ENCODE measurements at regions not wholly inside any gene's neighbourhood (a gene's known extent, or its start where the extent isn't known, plus 50 kb on each side); places are given as distances from the start of the nearest gene placed in this dataset.

DNA sequence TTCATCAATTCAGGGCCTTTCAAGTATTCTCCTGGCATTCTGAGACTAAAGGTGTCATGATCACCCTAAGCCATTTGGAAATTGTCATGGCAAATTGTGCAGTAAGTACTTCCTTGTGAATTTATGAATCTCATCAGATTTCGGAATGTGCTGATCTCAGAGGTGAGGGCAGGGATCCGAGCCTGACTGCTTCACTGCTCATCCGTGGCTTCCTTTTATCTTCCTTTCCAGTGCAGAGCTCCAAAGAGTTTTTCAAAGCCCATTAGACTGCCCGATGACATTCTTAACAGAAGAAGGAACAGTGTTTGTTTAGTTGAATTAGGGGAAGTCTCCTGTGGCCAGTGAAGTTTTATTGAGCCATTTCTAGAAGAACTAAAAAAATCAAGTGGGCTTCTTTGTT, 182.8 kb upstream of the GDNF start:
- H3K4me3 ChIP-seq (ENCODE audit: low read depth, low read length): no peak overlapping the region

GRCh38 chr5:38018016-38018415, 178.2 kb upstream of the GDNF start:
- TF ChIP-seq, protein P1, sequence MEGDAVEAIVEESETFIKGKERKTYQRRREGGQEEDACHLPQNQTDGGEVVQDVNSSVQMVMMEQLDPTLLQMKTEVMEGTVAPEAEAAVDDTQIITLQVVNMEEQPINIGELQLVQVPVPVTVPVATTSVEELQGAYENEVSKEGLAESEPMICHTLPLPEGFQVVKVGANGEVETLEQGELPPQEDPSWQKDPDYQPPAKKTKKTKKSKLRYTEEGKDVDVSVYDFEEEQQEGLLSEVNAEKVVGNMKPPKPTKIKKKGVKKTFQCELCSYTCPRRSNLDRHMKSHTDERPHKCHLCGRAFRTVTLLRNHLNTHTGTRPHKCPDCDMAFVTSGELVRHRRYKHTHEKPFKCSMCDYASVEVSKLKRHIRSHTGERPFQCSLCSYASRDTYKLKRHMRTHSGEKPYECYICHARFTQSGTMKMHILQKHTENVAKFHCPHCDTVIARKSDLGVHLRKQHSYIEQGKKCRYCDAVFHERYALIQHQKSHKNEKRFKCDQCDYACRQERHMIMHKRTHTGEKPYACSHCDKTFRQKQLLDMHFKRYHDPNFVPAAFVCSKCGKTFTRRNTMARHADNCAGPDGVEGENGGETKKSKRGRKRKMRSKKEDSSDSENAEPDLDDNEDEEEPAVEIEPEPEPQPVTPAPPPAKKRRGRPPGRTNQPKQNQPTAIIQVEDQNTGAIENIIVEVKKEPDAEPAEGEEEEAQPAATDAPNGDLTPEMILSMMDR (IDR thresholded peaks at IDR 0.05; ENCODE audit: low read depth, low read length): no peak
- H3K36me3 ChIP-seq: no peaks in the 10 kb centered on the region
- DNase-seq: no peak
- no peaks in the 10 kb centered on the region for H3K27me3 ChIP-seq
- no peak overlapping the region for H3K4me3 ChIP-seq (ENCODE audit: low read depth, low read length)
- no peaks in the 10 kb centered on the region for H3K9me3 ChIP-seq
- peaks cover 7% of the 10 kb centered on the region; the same call in 1 of the 2 replicates for H3K4me1 ChIP-seq

More for the DNA sequence above, 182.8 kb upstream of the GDNF start:
- Histone ChIP-seq H3K4me1 (no peaks in the 10 kb centered on the region), H3K36me3 (no peaks in the 10 kb centered on the region), H3K9me3 (no peaks in the 10 kb centered on the region), H3K27me3 (no peaks in the 10 kb centered on the region)
- TF ChIP-seq, protein P1 (IDR thresholded peaks at IDR 0.05; ENCODE audit: low read depth, low read length): no peak
- DNase-seq: no peak

DNA sequence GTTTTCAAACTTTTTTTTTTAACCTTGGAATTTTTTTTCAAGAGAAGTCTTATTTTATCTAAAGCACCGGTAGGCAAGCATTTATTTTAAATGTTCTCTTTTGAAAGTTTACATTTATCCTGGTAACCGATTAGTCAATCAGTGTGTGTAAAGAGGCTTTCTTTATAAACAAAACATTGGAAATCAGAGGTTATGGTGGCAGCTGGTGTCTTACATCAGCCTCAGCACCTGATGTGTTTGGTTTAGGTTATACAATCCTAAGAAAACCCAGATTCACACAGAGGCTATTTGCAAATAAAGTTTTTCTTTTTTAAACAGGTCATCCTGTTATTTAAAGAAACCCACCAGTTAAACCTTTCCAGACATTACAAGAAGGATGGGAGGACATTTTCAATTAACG, 173.3 kb upstream of the GDNF start:
- Histone ChIP-seq H3K36me3 (no peaks in the 10 kb centered on the region), H3K4me1 (peaks cover 40% of the 10 kb centered on the region), H3K9me3 (no peaks in the 10 kb centered on the region), H3K4me3 (ENCODE audit: low read depth, low read length) (no peak overlapping the region), H3K27me3 (no peaks in the 10 kb centered on the region)
- TF ChIP-seq, protein P1 (IDR thresholded peaks at IDR 0.05; ENCODE audit: low read depth, low read length): no peak
- DNase-seq: no peak

- TF ChIP-seq, protein P1 (IDR thresholded peaks at IDR 0.05; ENCODE audit: low read depth, low read length): no peak; the same call in 1 of the 2 replicates
- H3K4me3 ChIP-seq (ENCODE audit: low read depth, low read length): no peak overlapping the region
- H3K36me3 ChIP-seq: no peaks in the 10 kb centered on the region
- no peaks in the 10 kb centered on the region for H3K27me3 ChIP-seq
- H3K9me3 ChIP-seq: no peaks in the 10 kb centered on the region; the same call in 1 of the 2 replicates
- peak; percentile 39 for DNase-seq
- H3K4me1 ChIP-seq: peaks cover 40% of the 10 kb centered on the region
Observed at GRCh38 chr5:38011668-38012188, 171.9 kb upstream of the GDNF start.

GRCh38 chr5:38009749-38010358, 170.0 kb upstream of the GDNF start:
- peak; percentile 10 for DNase-seq
- TF ChIP-seq, protein P1 (IDR thresholded peaks at IDR 0.05; ENCODE audit: low read depth, low read length): no peak
- no peak overlapping the region for H3K4me3 ChIP-seq (ENCODE audit: low read depth, low read length)
- no peaks in the 10 kb centered on the region; the same call in 1 of the 2 replicates for H3K9me3 ChIP-seq
- H3K4me1 ChIP-seq: peaks cover 40% of the 10 kb centered on the region
- no peaks in the 10 kb centered on the region for H3K27me3 ChIP-seq
- H3K36me3 ChIP-seq: no peaks in the 10 kb centered on the region

DNA sequence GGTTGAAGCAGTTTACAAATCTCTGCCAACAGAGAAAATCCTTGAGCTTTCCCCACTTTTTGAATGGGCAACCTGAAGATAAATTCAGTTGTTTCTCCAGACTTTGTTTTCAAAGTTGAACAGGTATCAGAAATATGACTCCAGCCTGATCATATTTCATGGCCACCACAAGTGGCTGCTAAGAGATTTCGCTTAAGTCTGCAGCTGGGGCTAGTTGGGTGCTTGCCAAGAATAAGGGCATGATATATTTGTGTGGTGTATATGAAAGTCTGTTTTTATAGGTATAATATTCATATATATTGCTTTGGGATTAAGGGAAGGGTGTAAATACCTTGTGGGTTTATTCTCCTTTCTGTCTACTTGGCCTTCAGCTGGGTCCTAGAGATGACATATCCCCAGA, 168.4 kb upstream of the GDNF start:
- Histone ChIP-seq H3K4me3 (ENCODE audit: low read depth, low read length) (no peak overlapping the region), H3K27me3 (no peaks in the 10 kb centered on the region), H3K4me1 (peaks cover 34% of the 10 kb centered on the region), H3K9me3 (no peaks in the 10 kb centered on the region; the same call in 1 of the 2 replicates), H3K36me3 (no peaks in the 10 kb centered on the region)
- DNase-seq: no peak
- TF ChIP-seq, protein P1 (IDR thresholded peaks at IDR 0.05; ENCODE audit: low read depth, low read length): no peak
